ENCODE measurements at regions not wholly inside any gene's neighbourhood (a gene's known extent, or its start where the extent isn't known, plus 50 kb on each side); places are given as distances from the start of the nearest gene placed in this dataset.
"Not testable (repeated sequence)": the region's sequence is repeated elsewhere in the genome, so short reads cannot be mapped to it uniquely, and the experiment has no call there.

- H3F3A ChIP-seq (ENCODE audit: low read length, unreplicated experiment), result no peaks in the 10 kb centered on the region
- no peaks in the 10 kb centered on the region for H4K20me1 ChIP-seq (ENCODE audit: low read length)
- ATAC-seq (no peak), DNase-seq (no peak)
- CTCF ChIA-PET, result no interaction called here
- no peaks in the 10 kb centered on the region for H3K27me3 ChIP-seq (ENCODE audit: low read length)
- TF ChIP-seq EZH2phosphoT487 (IDR thresholded peaks at IDR 0.05; ENCODE audit: borderline replicate concordance, low read length) (no peak), CTCF (conservative IDR thresholded peaks at IDR 0.05; ENCODE audit: low read depth, low read length) (no peak), EZH2 (IDR thresholded peaks at IDR 0.05; ENCODE audit: low read length, unreplicated experiment) (no peak)
- intact Hi-C loops (cut with micrococcal nuclease), result no loop called here
- BruUV-seq (replicated peaks), result no TSS peak
- H3K9me2 ChIP-seq (replicated peaks; ENCODE audit: low read length), result no peaks in the 10 kb centered on the region
- no peak overlapping the region for H3K4me3 ChIP-seq (ENCODE audit: low read length)
- H3K4me1 ChIP-seq (ENCODE audit: insufficient read depth, low read length), result no peaks in the 10 kb centered on the region
- POLR2A ChIA-PET (ENCODE audit: unreplicated experiment), result no interaction called here
- H2AFZ ChIP-seq (ENCODE audit: low read length), result no peak overlapping the region
- H3K9me3 ChIP-seq (ENCODE audit: low read length), result no peaks in the 10 kb centered on the region
- H3K79me2 ChIP-seq (ENCODE audit: low read length), result no peaks in the 10 kb centered on the region
- H3K4me2 ChIP-seq (ENCODE audit: low read length), result no peak overlapping the region
- no peaks in the 10 kb centered on the region for H3K36me3 ChIP-seq (ENCODE audit: low read depth, low read length)
- no peak overlapping the region for H3K9ac ChIP-seq (ENCODE audit: low read length)
- H3K27ac ChIP-seq (ENCODE audit: low read length), result no peak overlapping the region
Observed at GRCh38 chr5:74482990-74483389, 157.5 kb downstream of the ENC1 start.

- TF ChIP-seq EZH2phosphoT487 (IDR thresholded peaks at IDR 0.05; ENCODE audit: borderline replicate concordance, low read length) (no peak), EZH2 (IDR thresholded peaks at IDR 0.05; ENCODE audit: low read length, unreplicated experiment) (no peak), CTCF (conservative IDR thresholded peaks at IDR 0.05; ENCODE audit: low read depth, low read length) (no peak)
- Histone ChIP-seq H3K27ac (ENCODE audit: low read length) (no peak overlapping the region), H3K4me3 (ENCODE audit: low read length) (no peak overlapping the region), H3K9ac (ENCODE audit: low read length) (no peak overlapping the region), H2AFZ (ENCODE audit: low read length) (no peak overlapping the region), H4K20me1 (ENCODE audit: low read length) (no peaks in the 10 kb centered on the region), H3K4me2 (ENCODE audit: low read length) (no peak overlapping the region), H3K9me2 (replicated peaks; ENCODE audit: low read length) (no peaks in the 10 kb centered on the region), H3F3A (ENCODE audit: low read length, unreplicated experiment) (no peaks in the 10 kb centered on the region), H3K4me1 (ENCODE audit: insufficient read depth, low read length) (no peaks in the 10 kb centered on the region), H3K9me3 (ENCODE audit: low read length) (no peaks in the 10 kb centered on the region), H3K36me3 (ENCODE audit: low read depth, low read length) (no peaks in the 10 kb centered on the region), H3K79me2 (ENCODE audit: low read length) (no peaks in the 10 kb centered on the region), H3K27me3 (ENCODE audit: low read length) (no peaks in the 10 kb centered on the region)
- no TSS peak for BruUV-seq (replicated peaks)
- CTCF ChIA-PET, result no interaction called here
- no peak for DNase-seq
- ATAC-seq, result no peak
- POLR2A ChIA-PET (ENCODE audit: unreplicated experiment), result no interaction called here
- intact Hi-C loops (cut with micrococcal nuclease), result no loop called here
Observed at GRCh38 chr5:74482523-74482922, 158.0 kb downstream of the ENC1 start.

- DNase-seq; H3K79me2 ChIP-seq (ENCODE audit: low read length); H4K20me1 ChIP-seq (ENCODE audit: low read length); H3K27me3 ChIP-seq (ENCODE audit: low read length); H3K4me3 ChIP-seq (ENCODE audit: low read length); H3K9me2 ChIP-seq (replicated peaks; ENCODE audit: low read length); H3K4me2 ChIP-seq (ENCODE audit: low read length); H3K9ac ChIP-seq (ENCODE audit: low read length); H3K36me3 ChIP-seq (ENCODE audit: low read depth, low read length); H3K4me1 ChIP-seq (ENCODE audit: insufficient read depth, low read length); H3K27ac ChIP-seq (ENCODE audit: low read length); CTCF ChIA-PET; H3K9me3 ChIP-seq (ENCODE audit: low read length); BruUV-seq (replicated peaks); intact Hi-C loops (cut with micrococcal nuclease); H3F3A ChIP-seq (ENCODE audit: low read length, unreplicated experiment); H2AFZ ChIP-seq (ENCODE audit: low read length); POLR2A ChIA-PET (ENCODE audit: unreplicated experiment); ATAC-seq: not testable (repeated sequence)
Observed at GRCh38 chr5:74481357-74481756, 159.2 kb downstream of the ENC1 start.
